Adrenal gland (tissue), 9 donors: ENCODE measurements at regions not wholly inside any gene's neighbourhood (a gene's known extent, or its start where the extent isn't known, plus 50 kb on each side); places are given as distances from the start of the nearest gene placed in this dataset.
A peak's percentile ranks its signal among the peaks of the same experiment; 100 is the strongest.

ENCODE experiments used
- DNase-seq, 7 donors: peaks; one replicate each; pipeline ENCODE4 v3.0.0-alpha.2; 2019 to 2020
- H3K27ac ChIP-seq, 5 donors: fragments of 200-600 bp; sonication (generic) in 4 of 5; 1 replicate in 3 of 5; 2 replicates in 2 of 5; pipeline versions ENCODE4 v1.5.1 to v1.8.0; 2016 to 2020; ENCODE audit warnings: mild to moderate bottlenecking in 1 of 5
- H3K27me3 ChIP-seq: fragments of 200-600 bp; 2 replicates; pipeline ENCODE4 v1.8.0; 2021
- H3K36me3 ChIP-seq, 2 donors: fragments of 200-600 bp; replicated peaks in 1 of 2; 1 replicate in 1 of 2; 2 replicates in 1 of 2; pipeline versions ENCODE4 v1.5.1 to v1.8.0; 2018 to 2022
- H3K4me1 ChIP-seq, 2 donors: fragments of 200-600 bp; replicated peaks in 1 of 2; 1 replicate in 1 of 2; 2 replicates in 1 of 2; pipeline versions ENCODE4 v1.5.1 to v1.8.0; 2018 to 2021
- H3K4me3 ChIP-seq, 4 donors: fragments of 200-600 bp; sonication (generic) in 3 of 4; one replicate each; pipeline ENCODE4 v1.5.1; 2016 to 2018
- H3K9me3 ChIP-seq, 3 donors: fragments of 200-600 bp; sonication (generic) in 1 of 3; replicated peaks in 1 of 3; 1 replicate in 2 of 3; 2 replicates in 1 of 3; pipeline versions ENCODE4 v1.5.1 to v1.8.0; 2016 to 2021
- CTCF ChIP-seq, 6 experiments: fragments of 450-650 bp in 4 of 6; fragments of 200-600 bp in 2 of 6; sonication (generic) in 1 of 6; IDR thresholded peaks; 1 replicate in 5 of 6; 2 replicates in 1 of 6; pipeline versions ENCODE4 v1.5.1 to v1.8.0; 2016 to 2021; ENCODE audit warnings: antibody characterized with exemption in 6 of 6, mild to moderate bottlenecking in 2 of 6, moderate library complexity in 1 of 6
- POLR2A ChIP-seq, 2 donors: fragments of 450-650 bp; IDR thresholded peaks; one replicate each; pipeline ENCODE4 v1.6.1; 2017; ENCODE audit warnings: antibody characterized with exemption in 2 of 2, mild to moderate bottlenecking in 2 of 2, moderate library complexity in 1 of 2
- WGBS, 4 donors: extraction: QIAGEN DNeasy Blood & Tissue Kit in 2 of 4; methylation state at CpG; one replicate each; pipeline versions ENCODE4 v1.1.5 to v1.1.7; 2013 to 2017; 5-methylcytosine and 5-hydroxymethylcytosine counted together
- intact Hi-C, 2 donors: fragments of 100-400 bp; cut with DNase I; formaldehyde crosslinking; loops; one replicate each; pipeline versions ENCODE4 v1.14.1 to v1.15.0; 2022 to 2023
- donor health status: healthy with polysubstance abuse.
- donor health status: Bipolar disorder and iron deficiency.
- donor health status: DM: yes; HTN: yes; CAD: no.
- donor health status: DM: no; HTN: no; CAD: no.
- donor health status: DM: no; HTN: no; CAD: no.

GRCh38 chr20:39292193-39292736 lies 330.1 kb downstream of the DHX35 start:
- no peak for DNase-seq
- intact Hi-C loops, result no loop called here
- Histone ChIP-seq H3K27me3 (no peaks in the 10 kb centered on the region), H3K9me3 (no peaks in the 10 kb centered on the region), H3K27ac (no peak overlapping the region), H3K4me1 (peaks cover 0 to 12% of the 10 kb centered on the region in 2 donors), H3K36me3 (no peaks in the 10 kb centered on the region), H3K4me3 (no peak overlapping the region)
- no peak for TF ChIP-seq CTCF (IDR thresholded peaks at IDR 0.05)
- no peak for TF ChIP-seq POLR2A (IDR thresholded peaks at IDR 0.05)
- 26 to 34% (median 32%) methylated on average over 3 of the region's 3 CpGs for WGBS, 4 donors

GRCh38 chr20:39291301-39291700 lies 329.2 kb downstream of the DHX35 start:
- H3K4me1 ChIP-seq, result peaks cover 0 to 12% of the 10 kb centered on the region in 2 donors
- peak; percentile 74 to 84 (median 80) for DNase-seq
- no peaks in the 10 kb centered on the region for H3K36me3 ChIP-seq
- H3K4me3 ChIP-seq, result no peak overlapping the region
- 22 to 32% (median 30%) methylated on average over 5 of the region's 5 CpGs for whole genome bisulfite sequencing, 4 donors
- peak overlapping the region in 1 of 5 donors; percentile 59 for H3K27ac ChIP-seq
- no peaks in the 10 kb centered on the region for H3K9me3 ChIP-seq
- no peaks in the 10 kb centered on the region for H3K27me3 ChIP-seq
- TF ChIP-seq CTCF (IDR thresholded peaks at IDR 0.05) (no peak), POLR2A (IDR thresholded peaks at IDR 0.05) (no peak)
- intact Hi-C loops, result no loop called here

- intact Hi-C loops, result no loop called here
- TF ChIP-seq CTCF (IDR thresholded peaks at IDR 0.05) (no peak), POLR2A (IDR thresholded peaks at IDR 0.05) (no peak)
- peaks cover 0 to 12% of the 10 kb centered on the region in 2 donors for H3K4me1 ChIP-seq
- no peaks in the 10 kb centered on the region for H3K36me3 ChIP-seq
- H3K4me3 ChIP-seq, result no peak overlapping the region
- DNase-seq, result no peak
- no peaks in the 10 kb centered on the region for H3K27me3 ChIP-seq
- H3K9me3 ChIP-seq, result no peaks in the 10 kb centered on the region
- peak overlapping the region in 1 of 5 donors; percentile 59 for H3K27ac ChIP-seq
Observed at GRCh38 chr20:39290575-39290974, 328.4 kb downstream of the DHX35 start.

GRCh38 chr20:39289831-39290230 lies 327.7 kb downstream of the DHX35 start:
- H3K4me3 ChIP-seq, result no peak overlapping the region
- no peak for DNase-seq
- no peaks in the 10 kb centered on the region for H3K9me3 ChIP-seq
- H3K27me3 ChIP-seq, result no peaks in the 10 kb centered on the region
- no peak for TF ChIP-seq CTCF (IDR thresholded peaks at IDR 0.05)
- H3K36me3 ChIP-seq, result no peaks in the 10 kb centered on the region
- intact Hi-C loops, result no loop called here
- no peak overlapping the region for H3K27ac ChIP-seq
- H3K4me1 ChIP-seq, result peaks cover 0 to 12% of the 10 kb centered on the region in 2 donors
- 73 to 76% (median 76%) methylated on average over 2 of the region's 2 CpGs for WGBS, 4 donors
